CD4-positive, alpha-beta T cell treated with Interleukin-17A for 1 hour (primary cell): ENCODE measurements at regions not wholly inside any gene's neighbourhood (a gene's known extent, or its start where the extent isn't known, plus 50 kb on each side); places are given as distances from the start of the nearest gene placed in this dataset.

Experiments
- DNase-seq: peaks from one replicate; pipeline ENCODE4 v3.0.0-alpha.2; 2020

- no peak for DNase-seq
These were observed 99.7 kb upstream of the NCKAP5 start for GRCh38 chr2:133667968-133668367.

GRCh38 chr2:133668547-133668946 lies 100.3 kb upstream of the NCKAP5 start:
- no peak for DNase-seq

- no peak for DNase-seq
These were observed 105.1 kb upstream of the NCKAP5 start for GRCh38 chr2:133673305-133673905.

GRCh38 chr2:133674066-133674432 lies 105.8 kb upstream of the NCKAP5 start:
- no peak for DNase-seq

GRCh38 chr2:133674433-133675331 lies 106.4 kb upstream of the NCKAP5 start:
- no peak for DNase-seq

GRCh38 chr2:133676392-133677130 lies 108.3 kb upstream of the NCKAP5 start:
- DNase-seq, result no peak

GRCh38 chr2:133680343-133681049 lies 112.2 kb upstream of the NCKAP5 start:
- no peak for DNase-seq

GRCh38 chr2:133682347-133682746 lies 114.1 kb upstream of the NCKAP5 start:
- DNase-seq, result no peak

GRCh38 chr2:133682906-133683305 lies 114.6 kb upstream of the NCKAP5 start:
- no peak for DNase-seq

- no peak for DNase-seq
These were observed 117.5 kb upstream of the NCKAP5 start for GRCh38 chr2:133685636-133686215.

- no peak for DNase-seq
These were observed 122.5 kb upstream of the NCKAP5 start for GRCh38 chr2:133690780-133691179.

- no peak for DNase-seq
These were observed 123.1 kb upstream of the NCKAP5 start for GRCh38 chr2:133691336-133691735.

GRCh38 chr2:133705287-133705686 lies 137.0 kb upstream of the NCKAP5 start:
- no peak for DNase-seq

GRCh38 chr2:133710613-133711012 lies 142.3 kb upstream of the NCKAP5 start:
- no peak for DNase-seq

GRCh38 chr2:133711201-133711600 lies 142.9 kb upstream of the NCKAP5 start:
- DNase-seq, result no peak

GRCh38 chr2:133711806-133712205 lies 143.5 kb upstream of the NCKAP5 start:
- no peak for DNase-seq

GRCh38 chr2:133712369-133712768 lies 144.1 kb upstream of the NCKAP5 start:
- DNase-seq, result no peak

GRCh38 chr2:133713049-133713580 lies 144.9 kb upstream of the NCKAP5 start:
- DNase-seq, result no peak

GRCh38 chr2:133716166-133716565 lies 147.9 kb upstream of the NCKAP5 start:
- no peak for DNase-seq

GRCh38 chr2:133717497-133717896 lies 149.2 kb upstream of the NCKAP5 start:
- no peak for DNase-seq

- no peak for DNase-seq
These were observed 150.5 kb upstream of the NCKAP5 start for GRCh38 chr2:133718688-133719201.

GRCh38 chr2:133720429-133720828 lies 152.2 kb upstream of the NCKAP5 start:
- no peak for DNase-seq
